Neural cell (in vitro differentiated cells): ENCODE measurements at regions not wholly inside any gene's neighbourhood (a gene's known extent, or its start where the extent isn't known, plus 50 kb on each side); places are given as distances from the start of the nearest gene placed in this dataset.

ENCODE experiments used
- EZH2 ChIP-seq: fragments of 200-600, 300-800 bp; shearing (Covaris generic), sonication (generic); IDR thresholded peaks from 2 replicates; pipeline ENCODE4 v1.6.1; 2014; ENCODE audit warnings: antibody characterized with exemption, low read length, borderline replicate concordance, mild to moderate bottlenecking; ENCODE audit not compliant: insufficient read depth, poor library complexity, severe bottlenecking
- POLR2AphosphoS5 ChIP-seq: IDR thresholded peaks from 2 replicates; pipeline ENCODE4 v1.6.1; 2012
- RAD21 ChIP-seq: fragments of 450-650 bp; conservative IDR thresholded peaks from 2 replicates; pipeline ENCODE4 v1.6.1; 2014; ENCODE audit warnings: antibody characterized with exemption, mild to moderate bottlenecking, moderate library complexity
- SMC3 ChIP-seq: fragments of 450-650 bp; conservative IDR thresholded peaks from 2 replicates; pipeline ENCODE4 v1.6.1; 2014; ENCODE audit warnings: antibody characterized with exemption, mild to moderate bottlenecking, moderate library complexity; ENCODE audit not compliant: poor library complexity
- TAF1 ChIP-seq: IDR thresholded peaks from 2 replicates; pipeline ENCODE4 v1.6.1; 2012; ENCODE audit warnings: low read depth
- TF ChIP-seq, protein P1 (sequence below): fragments of 450-650 bp; IDR thresholded peaks from 2 replicates; pipeline ENCODE4 v1.5.1; 2014; ENCODE audit warnings: antibody characterized with exemption, mild to moderate bottlenecking, moderate library complexity; ENCODE audit not compliant: poor library complexity, severe bottlenecking
- TF ChIP-seq, protein P2 (sequence below): IDR thresholded peaks from 2 replicates; pipeline ENCODE4 v1.6.1; 2012; ENCODE audit warnings: borderline replicate concordance

GRCh38 chr16:80174416-80174815 lies 366.4 kb upstream of the DYNLRB2 start:
- TF ChIP-seq, protein P1, sequence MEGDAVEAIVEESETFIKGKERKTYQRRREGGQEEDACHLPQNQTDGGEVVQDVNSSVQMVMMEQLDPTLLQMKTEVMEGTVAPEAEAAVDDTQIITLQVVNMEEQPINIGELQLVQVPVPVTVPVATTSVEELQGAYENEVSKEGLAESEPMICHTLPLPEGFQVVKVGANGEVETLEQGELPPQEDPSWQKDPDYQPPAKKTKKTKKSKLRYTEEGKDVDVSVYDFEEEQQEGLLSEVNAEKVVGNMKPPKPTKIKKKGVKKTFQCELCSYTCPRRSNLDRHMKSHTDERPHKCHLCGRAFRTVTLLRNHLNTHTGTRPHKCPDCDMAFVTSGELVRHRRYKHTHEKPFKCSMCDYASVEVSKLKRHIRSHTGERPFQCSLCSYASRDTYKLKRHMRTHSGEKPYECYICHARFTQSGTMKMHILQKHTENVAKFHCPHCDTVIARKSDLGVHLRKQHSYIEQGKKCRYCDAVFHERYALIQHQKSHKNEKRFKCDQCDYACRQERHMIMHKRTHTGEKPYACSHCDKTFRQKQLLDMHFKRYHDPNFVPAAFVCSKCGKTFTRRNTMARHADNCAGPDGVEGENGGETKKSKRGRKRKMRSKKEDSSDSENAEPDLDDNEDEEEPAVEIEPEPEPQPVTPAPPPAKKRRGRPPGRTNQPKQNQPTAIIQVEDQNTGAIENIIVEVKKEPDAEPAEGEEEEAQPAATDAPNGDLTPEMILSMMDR, result no peak
- no peak for TF ChIP-seq SMC3
- TF ChIP-seq, protein P2, sequence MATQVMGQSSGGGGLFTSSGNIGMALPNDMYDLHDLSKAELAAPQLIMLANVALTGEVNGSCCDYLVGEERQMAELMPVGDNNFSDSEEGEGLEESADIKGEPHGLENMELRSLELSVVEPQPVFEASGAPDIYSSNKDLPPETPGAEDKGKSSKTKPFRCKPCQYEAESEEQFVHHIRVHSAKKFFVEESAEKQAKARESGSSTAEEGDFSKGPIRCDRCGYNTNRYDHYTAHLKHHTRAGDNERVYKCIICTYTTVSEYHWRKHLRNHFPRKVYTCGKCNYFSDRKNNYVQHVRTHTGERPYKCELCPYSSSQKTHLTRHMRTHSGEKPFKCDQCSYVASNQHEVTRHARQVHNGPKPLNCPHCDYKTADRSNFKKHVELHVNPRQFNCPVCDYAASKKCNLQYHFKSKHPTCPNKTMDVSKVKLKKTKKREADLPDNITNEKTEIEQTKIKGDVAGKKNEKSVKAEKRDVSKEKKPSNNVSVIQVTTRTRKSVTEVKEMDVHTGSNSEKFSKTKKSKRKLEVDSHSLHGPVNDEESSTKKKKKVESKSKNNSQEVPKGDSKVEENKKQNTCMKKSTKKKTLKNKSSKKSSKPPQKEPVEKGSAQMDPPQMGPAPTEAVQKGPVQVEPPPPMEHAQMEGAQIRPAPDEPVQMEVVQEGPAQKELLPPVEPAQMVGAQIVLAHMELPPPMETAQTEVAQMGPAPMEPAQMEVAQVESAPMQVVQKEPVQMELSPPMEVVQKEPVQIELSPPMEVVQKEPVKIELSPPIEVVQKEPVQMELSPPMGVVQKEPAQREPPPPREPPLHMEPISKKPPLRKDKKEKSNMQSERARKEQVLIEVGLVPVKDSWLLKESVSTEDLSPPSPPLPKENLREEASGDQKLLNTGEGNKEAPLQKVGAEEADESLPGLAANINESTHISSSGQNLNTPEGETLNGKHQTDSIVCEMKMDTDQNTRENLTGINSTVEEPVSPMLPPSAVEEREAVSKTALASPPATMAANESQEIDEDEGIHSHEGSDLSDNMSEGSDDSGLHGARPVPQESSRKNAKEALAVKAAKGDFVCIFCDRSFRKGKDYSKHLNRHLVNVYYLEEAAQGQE, result no peak
- no peak for TF ChIP-seq POLR2AphosphoS5
- TF ChIP-seq EZH2, result no peak
- no peak for TF ChIP-seq TAF1
- TF ChIP-seq RAD21, result no peak
